Suppressor macrophage treated with lipopolysaccharide for 1 hour (primary cell): ENCODE measurements at regions not wholly inside any gene's neighbourhood (a gene's known extent, or its start where the extent isn't known, plus 50 kb on each side); places are given as distances from the start of the nearest gene placed in this dataset.
A peak's percentile ranks its signal among the peaks of the same experiment; 100 is the strongest.

ENCODE experiments used
- DNase-seq, 3 donors: peaks; one replicate each; pipeline ENCODE4 v3.0.0-alpha.2; 2020 to 2022

GRCh38 chr10:61547297-61547696, 94.1 kb upstream of the TMEM26 start:
- DNase-seq = no peak

- DNase-seq = no peak
These were observed 92.0 kb upstream of the TMEM26 start for GRCh38 chr10:61545170-61545569.

GRCh38 chr10:61543831-61544230, 90.7 kb upstream of the TMEM26 start:
- no peak for DNase-seq

- no peak for DNase-seq
These were observed 89.4 kb upstream of the TMEM26 start for GRCh38 chr10:61542596-61542995.

GRCh38 chr10:61541960-61542359, 88.8 kb upstream of the TMEM26 start:
- no peak for DNase-seq

- DNase-seq = no peak
These were observed 86.7 kb upstream of the TMEM26 start for GRCh38 chr10:61539876-61540275.

- no peak for DNase-seq
These were observed 76.0 kb upstream of the TMEM26 start for GRCh38 chr10:61529208-61529607.

- peak in 2 of 3 donors; percentile 23 to 24 for DNase-seq
These were observed 49.9 kb upstream of the TMEM26 start for GRCh38 chr10:61503051-61503450.
